HG02571 (cell line): ENCODE measurements at regions not wholly inside any gene's neighbourhood (a gene's known extent, or its start where the extent isn't known, plus 50 kb on each side); places are given as distances from the start of the nearest gene placed in this dataset.
"Not testable (repeated sequence)": the region's sequence is repeated elsewhere in the genome, so short reads cannot be mapped to it uniquely, and the experiment has no call there.

Source experiments
- ATAC-seq: cut with Tn5 transposase; IDR thresholded peaks from one replicate; pipeline ENCODE4 v1.9.1; 2021; ENCODE audit warnings: mild to moderate bottlenecking, moderate library complexity; ENCODE audit not compliant: unreplicated experiment

DNA sequence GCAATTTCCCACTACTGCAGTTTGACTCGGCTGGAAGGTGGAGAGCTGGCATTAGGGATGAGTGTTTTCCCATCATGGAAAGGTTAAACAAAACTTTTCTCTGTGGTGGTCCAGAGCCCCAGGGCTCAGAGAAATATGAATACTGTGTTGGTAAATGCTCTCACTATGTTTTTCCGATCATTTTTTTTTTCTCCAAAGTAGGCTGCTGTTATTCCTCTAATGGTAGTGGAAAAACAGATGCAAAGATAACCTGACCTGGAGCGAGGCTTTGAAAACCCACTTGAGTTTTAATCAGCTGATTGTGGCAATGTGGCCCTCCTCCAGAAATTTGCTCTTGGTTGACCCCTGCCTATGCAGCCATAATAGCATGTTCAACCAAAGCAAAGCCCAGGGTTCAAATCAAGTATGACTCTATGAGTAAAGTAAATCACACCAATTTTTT is 320.8 kb upstream of the CTNNB1 start:
- no peak for ATAC-seq

DNA sequence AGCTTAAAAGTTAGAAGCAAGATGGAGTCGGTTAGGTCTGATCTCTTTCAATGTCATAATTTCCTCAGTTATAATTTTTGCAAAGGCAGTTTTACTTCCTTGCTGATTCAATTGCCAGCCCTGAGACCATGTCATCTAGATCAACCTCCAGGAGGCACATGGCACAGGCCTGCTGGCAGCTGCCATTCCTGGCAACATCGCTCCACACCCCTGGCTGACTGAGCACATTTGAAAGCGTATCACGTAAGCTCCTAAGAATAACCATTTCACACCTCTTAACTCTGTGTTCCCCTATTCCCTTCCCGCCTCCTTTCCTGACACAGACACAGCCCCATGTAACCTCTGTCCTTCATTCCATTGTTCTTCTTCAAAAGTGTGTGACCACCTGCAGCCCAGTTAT is 313.9 kb upstream of the CTNNB1 start:
- ATAC-seq = no peak

DNA sequence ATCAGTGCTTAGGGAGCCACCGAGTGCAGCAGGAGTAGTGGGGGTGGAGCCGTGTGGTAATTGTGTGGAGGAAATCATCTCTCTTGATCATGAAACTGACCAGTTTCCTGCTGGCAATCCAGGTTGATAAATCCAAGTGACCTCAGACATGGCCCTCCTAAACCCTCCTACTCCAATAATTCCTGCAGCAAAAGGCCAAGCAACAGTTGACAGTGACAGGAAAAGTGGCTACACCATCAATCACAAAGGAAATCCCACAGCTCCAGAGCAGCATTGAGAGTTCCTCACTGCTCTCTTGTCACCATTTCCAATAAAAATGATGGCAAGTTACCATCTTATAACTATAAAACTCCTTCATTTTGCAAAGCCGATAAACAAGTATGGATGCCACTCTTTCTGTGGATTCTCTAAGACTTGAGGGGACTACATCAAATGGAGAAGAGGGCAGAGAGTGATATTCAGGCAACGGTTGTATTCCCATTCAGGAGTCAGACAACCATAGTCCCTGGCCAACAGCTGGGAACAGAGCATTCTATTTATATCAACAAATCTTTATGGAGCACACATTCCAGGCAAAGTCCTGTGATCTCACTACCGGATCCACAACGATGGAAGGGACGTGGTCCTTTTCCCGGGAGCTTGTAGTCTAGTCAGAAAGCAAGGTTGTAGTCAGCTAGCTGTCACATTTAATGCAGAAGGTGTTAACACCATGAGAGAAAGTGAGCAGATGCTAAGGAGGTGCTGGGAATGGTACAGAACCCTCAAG is 312.5 kb upstream of the CTNNB1 start:
- ATAC-seq = no peak

DNA sequence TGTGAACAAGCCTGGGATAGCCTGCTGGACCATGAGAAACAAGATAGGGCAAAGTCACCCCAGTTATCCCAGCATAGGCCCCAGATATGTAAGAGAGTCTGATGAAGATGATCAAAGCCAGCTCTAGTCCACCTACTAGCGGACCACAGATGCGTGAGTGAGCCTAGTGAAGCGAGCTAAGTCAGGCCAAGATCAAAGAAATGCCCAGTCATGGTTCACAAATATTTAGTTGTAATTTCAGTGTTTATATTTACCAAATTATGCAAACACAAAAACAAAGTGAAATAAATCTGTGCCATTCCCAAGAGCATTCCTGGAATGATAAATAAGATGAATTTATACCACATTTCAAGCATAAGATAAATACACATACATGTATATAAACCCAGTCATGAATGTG is 308.1 kb upstream of the CTNNB1 start:
- ATAC-seq = no peak

DNA sequence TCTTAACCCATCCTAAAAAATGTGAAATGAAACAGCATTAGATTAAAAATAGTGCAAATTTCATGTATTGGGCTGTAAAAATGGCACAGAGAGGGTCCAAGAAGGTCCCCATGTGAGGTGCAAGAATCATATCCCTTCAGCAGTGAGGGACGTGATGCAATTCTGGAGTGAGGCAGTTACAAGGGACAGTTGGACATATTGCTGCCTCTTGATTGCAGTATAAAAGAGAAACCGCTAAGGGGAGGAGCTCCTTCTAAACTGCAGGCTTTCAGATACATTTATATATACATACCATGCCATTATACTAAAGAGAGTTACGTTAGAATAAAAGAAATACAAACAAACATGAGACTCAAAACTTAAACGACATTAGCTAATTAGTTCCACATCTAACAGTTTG is 304.2 kb upstream of the CTNNB1 start:
- no peak for ATAC-seq

DNA sequence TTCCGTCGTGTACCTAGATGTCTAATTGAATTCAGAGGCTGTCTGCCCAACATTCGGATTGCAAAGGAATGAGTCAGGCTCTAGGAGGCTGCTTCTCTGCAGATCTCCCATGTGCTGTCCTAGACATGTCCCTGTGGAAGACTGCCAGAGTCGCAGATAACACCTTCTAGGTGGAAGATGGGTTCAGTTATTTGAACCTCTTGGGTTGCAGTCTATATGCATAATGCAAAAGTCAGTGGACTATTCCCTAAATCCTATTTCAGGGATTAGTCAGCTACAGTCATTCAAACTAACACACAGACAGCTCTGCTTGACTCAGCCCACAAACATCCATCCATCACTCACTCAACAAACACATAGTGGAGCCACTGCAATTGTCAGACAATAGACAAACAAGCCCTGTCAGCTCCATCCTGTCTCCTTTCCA is 300.0 kb upstream of the CTNNB1 start:
- no peak for ATAC-seq

DNA sequence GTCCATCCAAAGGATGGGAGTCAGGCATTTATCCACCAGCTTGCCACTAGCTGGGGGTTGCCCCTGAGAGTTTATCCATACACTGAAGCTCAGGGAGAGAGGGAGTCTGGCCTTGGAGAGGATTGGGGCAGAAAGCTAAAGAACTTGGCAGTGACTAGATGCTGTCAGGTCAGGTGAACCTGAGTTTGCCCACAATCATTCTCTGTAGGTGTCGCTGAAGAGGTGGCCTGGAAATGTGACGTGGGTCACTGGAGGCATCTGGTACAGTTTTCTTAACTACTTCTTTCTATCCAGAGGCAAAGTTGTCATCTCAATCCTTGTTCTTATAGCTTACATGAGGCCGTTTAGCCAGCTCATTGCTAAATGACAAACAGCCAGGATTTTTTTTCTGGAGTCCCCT is 298.0 kb upstream of the CTNNB1 start:
- no peak for ATAC-seq

DNA sequence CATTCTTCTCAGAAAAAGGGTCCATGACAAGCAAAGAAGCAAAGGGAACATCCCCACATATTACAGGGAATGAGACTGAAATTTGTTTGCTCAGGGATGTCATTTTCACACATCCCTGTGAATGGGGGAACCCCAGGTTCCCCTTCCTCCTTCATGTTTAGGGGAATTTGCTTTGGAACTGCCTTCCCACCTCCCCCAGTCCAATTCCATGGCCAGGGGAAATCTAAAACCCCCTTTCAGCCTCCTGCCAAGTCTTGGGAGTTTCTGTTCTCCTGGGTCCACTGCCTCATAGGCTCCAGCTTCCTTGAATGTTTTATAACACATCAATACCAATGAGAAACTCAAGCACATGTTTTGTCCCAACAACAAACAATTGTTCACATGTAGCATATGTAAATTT is 297.5 kb upstream of the CTNNB1 start:
- no peak for ATAC-seq

DNA sequence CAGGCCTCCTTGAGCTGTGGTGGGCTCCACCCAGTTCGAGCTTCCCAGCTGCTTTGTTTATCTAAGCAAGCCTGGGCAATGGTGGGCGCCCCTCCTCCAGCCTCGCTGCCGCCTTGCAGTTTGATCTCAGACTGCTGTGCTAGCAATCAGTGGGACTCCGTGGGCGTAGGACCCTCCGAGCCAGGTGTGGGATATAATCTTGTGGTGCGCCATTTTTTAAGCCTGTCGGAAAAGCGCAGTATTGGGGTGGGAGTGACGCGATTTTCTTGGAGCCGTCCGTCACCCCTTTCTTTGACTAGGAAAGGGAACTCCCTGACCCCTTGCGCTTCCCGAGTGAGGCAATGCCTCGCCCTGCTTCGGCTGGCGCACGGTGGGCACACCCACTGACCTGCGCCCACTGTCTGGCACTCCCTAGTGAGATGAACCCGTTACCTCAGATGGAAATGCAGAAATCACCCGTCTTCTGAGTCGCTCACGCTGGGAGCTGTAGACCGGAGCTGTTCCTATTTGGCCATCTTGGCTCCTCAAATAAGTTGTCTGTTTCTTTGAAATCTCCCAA is 291.3 kb upstream of the CTNNB1 start:
- ATAC-seq = not testable (repeated sequence)

DNA sequence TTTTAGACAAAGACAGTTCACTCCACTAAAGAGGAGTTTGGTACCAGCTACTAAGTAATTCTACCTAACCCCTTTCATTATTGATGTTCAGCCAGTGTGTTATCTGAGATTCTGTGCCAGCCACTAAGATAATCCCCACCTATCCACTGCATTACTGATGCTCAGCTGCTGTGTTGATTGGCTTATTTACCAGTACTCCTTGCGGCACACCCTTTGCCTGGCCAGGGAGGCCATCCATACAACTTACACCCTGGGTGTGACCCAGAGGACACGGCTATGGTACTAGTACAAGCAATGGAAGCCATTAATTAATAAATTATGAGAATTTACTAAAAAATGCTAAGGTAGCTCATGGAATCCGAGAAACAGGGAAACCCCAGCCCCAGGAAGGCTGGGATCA is 290.7 kb upstream of the CTNNB1 start:
- ATAC-seq = no peak

DNA sequence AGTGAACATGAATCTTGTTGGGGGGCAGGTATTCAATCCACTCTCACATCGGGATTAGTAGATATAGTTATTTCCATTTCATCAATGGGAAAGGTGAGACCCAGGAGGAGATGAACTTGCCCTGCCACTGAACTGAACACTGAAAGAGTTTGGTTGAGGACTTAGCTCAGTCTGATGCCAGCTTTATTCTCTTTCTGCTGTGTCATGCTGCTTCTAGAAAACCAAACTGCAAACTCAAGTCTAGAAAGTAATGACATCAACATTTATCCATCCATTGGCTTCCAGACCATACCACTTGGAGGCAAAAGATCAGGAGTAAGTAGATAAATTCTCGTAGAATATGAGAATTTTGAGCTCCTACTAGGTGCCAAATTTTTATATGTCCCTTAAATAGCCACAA is 288.0 kb upstream of the CTNNB1 start:
- ATAC-seq = no peak

DNA sequence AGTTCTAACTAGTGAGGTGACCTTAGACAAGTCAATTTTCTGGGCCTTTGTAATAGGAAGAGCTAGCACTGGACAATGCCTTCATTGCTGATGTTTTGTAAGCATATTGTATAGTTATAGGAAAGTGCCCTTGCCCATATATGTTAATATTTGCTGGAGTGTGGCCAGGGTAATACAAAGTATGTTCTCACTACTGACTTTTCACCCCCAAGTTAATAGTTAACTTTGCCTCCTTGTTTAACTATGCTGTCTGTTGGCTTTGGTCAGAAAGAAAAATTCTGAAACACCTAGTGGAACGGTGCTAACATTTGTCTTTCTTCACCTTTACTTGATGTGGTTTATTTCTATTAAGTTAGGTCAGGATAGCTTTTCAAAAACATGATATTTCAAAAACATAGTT is 287.4 kb upstream of the CTNNB1 start:
- ATAC-seq = no peak

DNA sequence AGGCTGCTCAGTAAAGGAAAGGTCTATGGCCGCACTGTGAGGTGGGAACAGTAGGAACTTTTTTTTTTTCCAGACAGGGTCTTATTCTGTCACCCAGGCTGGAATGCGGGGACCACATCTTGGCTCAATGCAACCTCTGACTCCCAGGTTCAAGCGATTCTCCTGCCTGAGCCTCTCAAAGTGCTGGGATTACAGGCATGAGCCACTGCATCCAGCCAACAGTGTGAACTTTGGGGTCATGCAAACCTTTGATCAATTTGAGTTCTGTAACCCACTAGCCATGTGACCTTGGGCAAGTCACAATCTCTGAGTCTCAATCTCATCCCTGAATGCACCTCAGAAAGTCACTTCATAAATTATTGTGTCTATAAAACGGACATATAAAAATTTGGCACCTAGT is 286.8 kb upstream of the CTNNB1 start:
- no peak for ATAC-seq

DNA sequence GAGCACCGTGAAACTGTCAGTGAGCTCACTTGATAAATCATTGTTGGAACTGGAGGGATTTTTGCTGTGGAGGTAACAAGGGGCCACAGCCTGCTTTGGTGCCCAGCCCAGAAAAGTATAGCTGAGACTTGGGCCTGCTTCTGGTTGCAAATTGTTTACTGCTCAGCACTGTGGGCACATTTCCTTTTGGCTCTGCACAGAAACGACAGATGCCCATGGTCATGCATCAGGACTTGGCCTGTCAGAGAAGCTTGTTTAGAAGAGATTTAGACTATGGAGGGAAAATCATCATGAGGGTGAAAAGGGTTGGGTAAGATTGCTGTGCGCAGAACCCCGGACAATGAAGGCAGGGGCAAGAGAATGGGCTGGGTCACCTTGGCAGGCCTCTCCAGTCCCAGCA is 286.1 kb upstream of the CTNNB1 start:
- no peak for ATAC-seq

DNA sequence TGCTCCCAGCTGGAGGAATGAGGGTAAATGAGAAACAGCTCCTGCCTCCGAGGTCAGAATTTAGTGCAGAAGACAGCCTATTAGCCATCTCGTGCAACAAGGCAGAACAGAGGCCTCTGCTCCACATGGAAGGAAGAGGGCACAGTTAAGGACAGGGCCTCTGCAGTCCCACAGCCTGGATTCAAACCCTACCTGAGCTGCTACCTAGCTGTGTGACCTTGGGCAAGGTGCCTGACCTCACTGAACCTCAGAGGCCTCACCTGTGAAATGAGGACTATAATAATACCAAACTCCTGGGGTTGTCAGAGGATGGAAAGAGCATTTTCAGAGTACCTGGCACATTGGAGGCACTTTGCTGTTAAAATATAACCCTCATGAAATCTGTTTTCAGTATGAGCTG is 285.7 kb upstream of the CTNNB1 start:
- ATAC-seq = no peak

DNA sequence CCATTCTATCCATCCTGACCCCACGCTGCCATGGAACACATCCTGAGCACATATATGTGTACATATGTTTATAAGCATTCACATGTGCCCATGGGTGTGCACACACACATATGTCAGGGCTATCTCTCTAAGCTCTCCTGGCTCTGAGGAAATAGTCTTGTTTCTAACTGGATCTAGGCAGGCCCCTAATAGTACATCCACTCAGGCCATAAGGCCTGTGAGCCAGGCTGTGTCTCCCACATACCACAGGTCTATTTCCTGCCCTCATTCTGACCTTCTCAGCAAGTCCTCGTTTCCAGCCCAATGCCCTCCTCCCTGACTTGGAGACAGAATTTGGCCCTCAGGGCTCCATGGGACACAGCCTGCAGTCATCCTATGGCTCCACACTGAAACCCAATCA is 284.8 kb upstream of the CTNNB1 start:
- no peak for ATAC-seq

DNA sequence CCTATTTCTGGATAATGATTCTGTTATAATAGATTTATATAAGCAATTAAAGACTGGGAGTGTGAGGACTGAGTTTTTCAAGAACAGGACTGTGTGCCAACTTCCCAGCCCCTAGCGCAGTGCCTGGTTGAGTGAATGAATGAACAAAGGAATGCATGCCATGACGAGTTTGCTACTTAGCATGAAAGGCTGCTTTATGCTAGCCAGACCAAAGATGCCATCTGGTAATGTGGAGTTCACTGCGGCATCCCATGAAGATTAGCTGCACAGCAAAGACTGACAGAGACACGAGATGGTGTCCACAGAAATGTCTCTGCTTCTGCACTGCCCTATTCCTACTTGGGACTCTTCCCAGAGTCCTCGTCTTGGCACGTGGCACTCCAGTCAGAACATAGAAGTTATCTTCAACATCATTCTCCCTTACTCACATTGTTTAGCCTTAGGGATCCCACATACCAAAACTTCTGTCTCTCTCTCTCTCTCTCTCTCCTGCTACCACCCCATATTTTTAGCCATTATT is 283.9 kb upstream of the CTNNB1 start:
- no peak for ATAC-seq

DNA sequence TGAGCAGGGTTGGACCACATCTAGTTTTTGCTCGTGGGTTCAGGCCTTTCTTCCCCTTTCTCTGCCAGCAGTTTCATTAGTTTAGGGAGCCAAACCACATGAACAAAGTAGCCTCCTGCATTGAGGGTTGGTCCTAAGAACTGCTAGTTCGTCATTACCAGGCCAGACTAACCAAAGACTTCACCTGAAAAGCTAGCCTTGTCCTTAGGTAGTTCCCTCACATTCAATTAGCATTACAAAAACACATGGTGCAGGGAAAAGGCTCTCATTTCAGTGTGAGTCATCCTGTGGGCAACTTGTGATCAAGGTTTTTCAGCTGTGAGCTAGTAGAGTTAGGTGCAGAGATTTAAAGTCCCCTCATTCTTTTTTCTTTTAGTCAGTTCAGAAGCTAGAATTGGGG is 279.3 kb upstream of the CTNNB1 start:
- no peak for ATAC-seq

DNA sequence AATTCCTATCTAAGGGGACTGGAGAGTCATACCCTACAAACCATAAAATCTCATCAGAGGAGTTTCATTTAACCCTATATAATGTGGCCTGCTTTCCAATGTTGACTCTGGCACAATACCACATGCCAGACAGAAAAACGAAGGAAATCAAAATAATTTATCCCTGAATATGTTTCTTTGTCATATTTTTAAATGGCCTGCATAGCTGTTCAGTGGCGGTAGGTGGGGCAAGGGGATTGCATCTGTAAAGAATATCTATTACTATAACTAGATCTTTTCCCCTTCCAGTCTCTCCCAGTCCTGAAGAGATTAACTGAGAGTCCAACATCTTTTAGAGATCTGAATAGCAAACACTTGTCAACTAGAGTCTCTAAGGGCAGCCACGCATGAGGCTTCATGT is 278.1 kb upstream of the CTNNB1 start:
- ATAC-seq = no peak

DNA sequence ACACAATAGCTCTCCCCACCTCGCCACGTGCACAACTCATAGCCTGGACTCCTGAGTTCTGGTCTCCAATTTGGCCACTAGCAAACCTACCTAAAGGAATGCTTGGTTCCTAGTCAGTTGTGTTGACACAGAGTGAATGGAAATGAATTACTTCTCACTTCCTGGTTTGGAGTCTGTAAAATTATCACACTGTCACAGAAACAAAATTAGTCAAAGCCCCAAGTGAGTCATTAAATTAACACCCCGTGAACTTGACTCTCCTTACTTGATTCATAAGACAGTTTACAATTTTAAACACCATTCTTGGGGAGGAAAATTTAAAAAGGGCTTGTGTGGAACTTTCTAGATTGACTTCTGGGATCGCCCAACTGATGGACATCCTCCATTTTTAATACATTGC is 276.2 kb upstream of the CTNNB1 start:
- no peak for ATAC-seq

DNA sequence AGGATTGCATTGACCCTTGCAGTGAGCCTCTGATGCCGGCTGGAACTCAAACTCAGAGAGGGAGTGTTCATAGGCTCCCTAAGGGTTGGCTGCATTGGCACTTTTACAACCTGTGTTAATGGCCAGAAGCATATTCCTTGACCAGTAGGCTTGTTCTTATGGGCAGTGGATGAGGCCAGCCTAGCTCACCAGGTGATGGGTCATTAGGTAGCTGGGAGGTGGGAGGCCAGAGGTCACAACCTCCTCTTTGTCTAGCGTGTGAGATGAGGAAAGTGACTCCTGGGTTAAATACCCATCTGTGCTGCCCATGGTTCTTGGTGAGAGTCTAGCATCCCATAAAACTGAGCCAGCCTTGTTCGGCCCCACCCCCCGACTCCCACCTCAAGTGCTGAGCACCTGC is 275.7 kb upstream of the CTNNB1 start:
- ATAC-seq = no peak

DNA sequence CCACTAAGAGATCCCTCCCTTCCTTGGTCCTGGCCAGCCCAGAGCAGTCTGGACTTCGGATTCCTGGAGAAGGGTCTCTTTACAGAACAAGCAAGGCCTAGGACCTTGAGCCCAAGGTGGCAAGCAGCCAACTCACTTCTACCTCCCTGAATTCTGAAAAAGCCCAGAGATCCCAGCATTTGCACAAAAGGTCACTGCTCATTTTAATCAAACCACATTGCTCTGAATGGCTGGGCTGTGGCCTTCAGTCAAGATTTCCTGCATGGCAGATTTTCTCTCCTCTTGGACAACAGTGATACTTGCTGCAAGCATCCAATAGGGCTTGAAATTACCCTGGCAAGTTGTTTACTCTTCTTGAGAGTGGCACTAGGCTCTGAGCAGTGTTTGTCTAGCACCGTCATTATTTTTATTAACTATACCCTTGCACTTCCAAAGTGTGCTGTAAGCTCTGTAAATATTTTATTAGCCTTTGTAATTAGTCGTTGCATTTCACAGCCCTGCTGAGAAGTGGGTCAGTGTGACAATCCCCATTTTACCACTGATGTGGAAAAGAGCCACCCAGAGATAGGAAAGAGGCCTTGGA is 274.7 kb upstream of the CTNNB1 start:
- ATAC-seq = no peak
